ENCODE measurements at regions not wholly inside any gene's neighbourhood (a gene's known extent, or its start where the extent isn't known, plus 50 kb on each side); places are given as distances from the start of the nearest gene placed in this dataset.

- DNase-seq = no peak
Measured at GRCh38 chr2:16409006-16409390, 256.6 kb downstream of the CYRIA start.

- no peak for DNase-seq
Measured at GRCh38 chr2:16408331-16409005, 257.2 kb downstream of the CYRIA start.

- DNase-seq = no peak
Measured at GRCh38 chr2:16407358-16407757, 258.3 kb downstream of the CYRIA start.

- DNase-seq = no peak
Measured at GRCh38 chr2:16406496-16407289, 258.9 kb downstream of the CYRIA start.

GRCh38 chr2:16405551-16405950 is 260.1 kb downstream of the CYRIA start:
- DNase-seq = no peak

- no peak for DNase-seq
Measured at GRCh38 chr2:16404551-16405300, 260.9 kb downstream of the CYRIA start.

GRCh38 chr2:16404146-16404545 is 261.5 kb downstream of the CYRIA start:
- DNase-seq = no peak

GRCh38 chr2:16402891-16403290 is 262.7 kb downstream of the CYRIA start:
- DNase-seq = no peak

- DNase-seq = no peak
Measured at GRCh38 chr2:16401761-16402300, 263.8 kb downstream of the CYRIA start.

- DNase-seq = no peak
Measured at GRCh38 chr2:16400127-16400623, 265.5 kb downstream of the CYRIA start.

GRCh38 chr2:16398486-16399043 is 267.1 kb downstream of the CYRIA start:
- DNase-seq = no peak

- no peak for DNase-seq
Measured at GRCh38 chr2:16397681-16398475, 267.8 kb downstream of the CYRIA start.

- DNase-seq = no peak
Measured at GRCh38 chr2:16396986-16397385, 268.6 kb downstream of the CYRIA start.

GRCh38 chr2:16396171-16396570 is 269.5 kb downstream of the CYRIA start:
- no peak for DNase-seq

- no peak for DNase-seq
Measured at GRCh38 chr2:16395601-16396000, 270.0 kb downstream of the CYRIA start.

GRCh38 chr2:16394986-16395550 is 270.6 kb downstream of the CYRIA start:
- DNase-seq = no peak

GRCh38 chr2:16394072-16394985 is 271.3 kb downstream of the CYRIA start:
- peak; percentile 18 for DNase-seq

- no peak for DNase-seq
Measured at GRCh38 chr2:16393500-16394071, 272.0 kb downstream of the CYRIA start.

GRCh38 chr2:16392647-16393499 is 272.8 kb downstream of the CYRIA start:
- DNase-seq = no peak

Measured in hindlimb muscle (tissue), 1 donor.